Stimulated activated CD8-positive, alpha-beta memory T cell treated with anti-CD3 and anti-CD28 coated beads, Interleukin-12 subunit alpha, Interleukin-12 subunit beta, amount 100 ng/mL, for 24 hours (primary cell): ENCODE measurements at regions not wholly inside any gene's neighbourhood (a gene's known extent, or its start where the extent isn't known, plus 50 kb on each side); places are given as distances from the start of the nearest gene placed in this dataset.
"Not testable (repeated sequence)": the region's sequence is repeated elsewhere in the genome, so short reads cannot be mapped to it uniquely, and the experiment has no call there.

Experiments
- DNase-seq: peaks from one replicate; pipeline ENCODE4 v3.0.0-alpha.2; 2020; ENCODE audit errors: extremely low read depth

DNA sequence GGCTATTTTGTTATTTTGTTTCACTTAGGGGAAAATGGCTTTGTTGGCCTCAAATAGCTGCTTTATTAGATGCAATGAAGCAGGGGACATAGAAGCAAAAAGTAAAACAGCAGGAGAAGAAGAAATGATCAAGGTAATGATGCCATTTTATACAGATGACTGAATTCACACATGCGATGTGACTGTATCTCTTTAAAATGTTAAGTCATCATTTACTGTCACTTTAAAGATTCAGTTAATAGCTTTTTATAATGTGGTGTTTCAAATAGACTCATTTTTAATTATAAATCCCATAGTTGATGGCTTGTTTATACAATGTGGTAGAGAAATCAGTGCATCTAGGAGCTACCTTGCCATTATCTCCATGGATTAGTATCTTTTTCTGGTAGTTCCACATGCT, 863.9 kb upstream of the DEFB115 start:
- not testable (repeated sequence) for DNase-seq

GRCh38 chr20:30397111-30397510, 860.4 kb upstream of the DEFB115 start:
- DNase-seq, result not testable (repeated sequence)

- DNase-seq, result not testable (repeated sequence)
Observed at GRCh38 chr20:30405061-30405460, 852.4 kb upstream of the DEFB115 start.

DNA sequence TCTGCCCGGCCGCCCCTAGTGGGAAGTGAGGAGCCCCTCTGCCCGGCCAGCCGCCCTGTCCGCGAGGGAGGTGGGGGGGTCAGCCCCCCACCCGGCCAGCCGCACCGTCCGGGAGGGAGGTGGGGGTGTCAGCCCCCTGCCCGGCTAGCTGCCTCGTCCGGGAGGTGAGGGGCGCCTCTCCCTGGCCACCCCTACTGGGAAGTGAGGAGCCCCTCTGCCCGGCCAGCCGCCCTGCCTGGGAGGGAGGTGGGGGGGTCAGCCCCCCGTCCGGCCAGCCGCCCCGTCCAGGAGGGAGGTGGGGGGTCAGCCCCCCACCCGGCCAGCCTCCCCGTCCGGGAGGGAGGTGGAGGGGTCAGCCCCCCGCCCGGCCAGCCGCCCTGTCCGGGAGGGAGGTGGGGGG, 851.9 kb upstream of the DEFB115 start:
- DNase-seq, result not testable (repeated sequence)

DNA sequence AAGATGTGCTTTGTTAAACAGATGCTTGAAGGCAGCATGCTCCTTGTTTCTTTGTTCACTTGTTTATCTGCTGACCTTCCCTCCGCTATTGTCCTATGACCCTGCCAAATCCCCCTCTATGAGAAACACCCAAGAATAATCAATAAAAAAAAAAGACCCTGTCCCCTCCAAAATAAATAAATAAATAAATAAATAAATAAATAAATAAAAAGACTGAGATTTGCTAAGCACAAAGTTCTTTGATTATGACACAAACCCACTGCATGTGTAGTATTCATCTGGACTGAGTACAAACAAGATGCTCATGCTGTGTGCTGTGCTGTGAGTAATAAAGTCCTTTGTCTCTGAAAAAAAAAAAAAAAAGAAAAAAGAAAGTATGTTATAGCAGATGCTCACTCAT, 851.1 kb upstream of the DEFB115 start:
- DNase-seq, result not testable (repeated sequence)

GRCh38 chr20:30412972-30413371, 844.5 kb upstream of the DEFB115 start:
- no peak for DNase-seq

GRCh38 chr20:30417387-30417786, 840.1 kb upstream of the DEFB115 start:
- not testable (repeated sequence) for DNase-seq

- not testable (repeated sequence) for DNase-seq
Observed at GRCh38 chr20:30418378-30418777, 839.1 kb upstream of the DEFB115 start.

DNA sequence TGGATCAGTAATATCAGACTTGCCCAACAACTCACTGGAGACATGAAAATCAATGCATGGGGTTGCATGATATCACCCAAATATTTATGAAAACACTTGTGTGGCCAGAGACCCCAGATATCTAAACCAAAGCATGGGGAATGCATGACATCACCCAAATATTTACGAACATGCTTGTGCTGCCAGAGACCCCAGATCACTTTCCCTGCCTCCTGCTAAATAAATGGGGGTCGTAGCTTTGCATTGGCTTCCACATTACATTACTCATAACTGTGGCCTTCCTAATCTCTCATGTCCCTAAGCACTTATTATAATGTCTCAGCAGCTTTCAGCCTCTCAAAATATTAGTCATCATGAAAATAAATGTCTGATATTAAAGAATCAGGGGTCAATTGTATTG, 838.0 kb upstream of the DEFB115 start:
- DNase-seq, result no peak

- DNase-seq, result not testable (repeated sequence)
Observed at GRCh38 chr20:30419871-30420420, 837.5 kb upstream of the DEFB115 start.
